ENCODE measurements at regions not wholly inside any gene's neighbourhood (a gene's known extent, or its start where the extent isn't known, plus 50 kb on each side); places are given as distances from the start of the nearest gene placed in this dataset.

DNA sequence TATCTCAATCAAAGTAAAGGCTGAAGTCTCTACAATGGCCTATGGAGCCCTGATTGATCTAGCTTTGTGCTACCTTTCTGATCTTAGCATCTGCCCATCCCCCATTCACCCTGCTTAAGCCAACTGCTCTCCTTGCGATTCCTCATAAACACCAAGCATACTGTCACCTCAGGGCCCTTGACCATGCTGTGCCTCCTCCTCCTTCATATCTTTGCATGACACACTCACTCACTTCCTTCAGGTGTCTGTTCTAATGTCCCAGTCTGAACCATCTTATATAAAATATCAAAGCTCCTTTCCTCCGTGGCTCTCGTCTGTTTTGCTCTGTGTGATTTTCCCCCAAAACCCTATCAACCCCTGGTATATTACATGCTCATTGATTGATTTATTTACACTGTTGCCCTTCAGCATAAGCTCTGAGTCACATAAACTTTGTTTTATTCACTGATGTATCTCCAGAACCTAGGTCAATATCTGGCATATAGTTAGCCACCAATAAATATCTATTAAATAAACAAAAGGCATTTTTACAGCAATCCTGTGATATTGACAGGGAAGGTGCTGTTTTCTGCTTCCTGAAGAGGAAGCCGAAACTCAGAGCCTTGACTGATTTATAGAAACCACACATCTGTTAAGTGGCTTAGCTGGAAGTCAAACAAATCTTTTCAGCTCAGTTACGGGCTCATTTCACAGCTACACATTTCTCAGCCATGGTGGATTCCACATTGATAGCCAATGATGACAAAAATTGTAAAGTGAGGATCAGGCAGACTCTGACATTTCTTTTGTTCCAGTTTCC lies 103.6 kb downstream of the BOD1 start:
- no peak for TF ChIP-seq POLR2AphosphoS5 (IDR thresholded peaks at IDR 0.05; ENCODE audit: low read depth, low read length)
- TF ChIP-seq TAF1 (IDR thresholded peaks at IDR 0.05; ENCODE audit: borderline replicate concordance, low read depth, low read length), result no peak
